GM20000 (cell line): ENCODE measurements at regions not wholly inside any gene's neighbourhood (a gene's known extent, or its start where the extent isn't known, plus 50 kb on each side); places are given as distances from the start of the nearest gene placed in this dataset.

Source experiments
- DNase-seq: peaks from one replicate; pipeline ENCODE4 v3.0.0; 2012; ENCODE audit warnings: low spot score
- TF ChIP-seq, protein P1 (sequence below): IDR thresholded peaks from 2 replicates; pipeline ENCODE4 v1.5.1; 2012; ENCODE audit warnings: mild to moderate bottlenecking, control low read depth; ENCODE audit errors: extremely low read depth, missing control alignments

DNA sequence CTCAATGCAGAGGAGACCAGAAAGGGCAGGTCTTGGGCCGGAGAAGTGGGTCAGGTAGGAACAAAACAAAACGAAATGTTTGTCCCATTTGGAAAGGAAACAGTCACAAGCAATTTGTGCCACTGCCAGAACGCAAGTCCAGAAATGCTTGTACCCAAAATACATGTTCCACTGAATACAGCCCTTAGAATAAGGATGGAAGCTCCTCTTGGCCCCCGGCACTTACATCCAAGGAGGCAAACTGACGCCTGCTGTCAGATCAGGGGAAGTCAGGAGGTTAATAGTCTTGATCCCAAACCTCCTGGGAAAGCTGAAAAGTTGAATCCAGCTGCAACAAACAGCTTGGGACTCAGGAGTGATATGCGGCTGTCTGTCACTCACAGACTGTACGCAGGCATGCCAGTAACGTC, 75.9 kb upstream of the GALNT2 start:
- no peak for DNase-seq
- TF ChIP-seq, protein P1, sequence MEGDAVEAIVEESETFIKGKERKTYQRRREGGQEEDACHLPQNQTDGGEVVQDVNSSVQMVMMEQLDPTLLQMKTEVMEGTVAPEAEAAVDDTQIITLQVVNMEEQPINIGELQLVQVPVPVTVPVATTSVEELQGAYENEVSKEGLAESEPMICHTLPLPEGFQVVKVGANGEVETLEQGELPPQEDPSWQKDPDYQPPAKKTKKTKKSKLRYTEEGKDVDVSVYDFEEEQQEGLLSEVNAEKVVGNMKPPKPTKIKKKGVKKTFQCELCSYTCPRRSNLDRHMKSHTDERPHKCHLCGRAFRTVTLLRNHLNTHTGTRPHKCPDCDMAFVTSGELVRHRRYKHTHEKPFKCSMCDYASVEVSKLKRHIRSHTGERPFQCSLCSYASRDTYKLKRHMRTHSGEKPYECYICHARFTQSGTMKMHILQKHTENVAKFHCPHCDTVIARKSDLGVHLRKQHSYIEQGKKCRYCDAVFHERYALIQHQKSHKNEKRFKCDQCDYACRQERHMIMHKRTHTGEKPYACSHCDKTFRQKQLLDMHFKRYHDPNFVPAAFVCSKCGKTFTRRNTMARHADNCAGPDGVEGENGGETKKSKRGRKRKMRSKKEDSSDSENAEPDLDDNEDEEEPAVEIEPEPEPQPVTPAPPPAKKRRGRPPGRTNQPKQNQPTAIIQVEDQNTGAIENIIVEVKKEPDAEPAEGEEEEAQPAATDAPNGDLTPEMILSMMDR, result no peak

DNA sequence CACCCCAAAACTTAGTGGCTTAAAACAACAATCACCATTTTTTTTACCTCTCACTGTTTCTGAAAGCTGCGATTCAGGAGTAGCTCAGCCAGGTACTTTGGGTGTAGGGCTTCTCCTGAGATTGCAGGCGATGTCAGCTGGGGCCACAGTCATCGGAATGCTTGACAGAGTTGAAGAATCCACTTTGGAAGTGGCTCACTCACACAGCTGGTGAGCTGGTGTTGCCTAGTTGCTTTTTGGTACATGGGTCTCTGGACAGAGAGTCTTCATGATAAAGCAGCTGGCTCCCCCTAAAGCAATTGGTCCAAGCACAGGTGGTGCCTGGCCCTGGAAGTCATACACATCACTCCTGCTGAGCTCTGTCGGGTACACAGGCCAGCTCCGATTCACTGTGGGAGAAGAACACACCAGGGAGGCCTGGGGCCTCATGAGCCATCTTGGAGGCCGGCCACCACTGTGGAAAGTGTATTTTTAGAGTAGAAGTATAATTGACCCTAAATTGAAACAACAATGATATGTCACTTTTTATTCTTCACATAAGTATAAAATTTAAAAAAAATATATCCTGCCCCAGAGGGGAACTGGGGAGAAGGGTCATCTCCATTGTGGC, 75.2 kb upstream of the GALNT2 start:
- TF ChIP-seq, protein P1, result no peak
- no peak for DNase-seq

- TF ChIP-seq, protein P1, result no peak
- DNase-seq, result no peak
Measured at GRCh38 chr1:229993060-229993459, 74.0 kb upstream of the GALNT2 start.

GRCh38 chr1:229993894-229994293, 73.1 kb upstream of the GALNT2 start:
- TF ChIP-seq, protein P1, result no peak
- DNase-seq, result no peak

GRCh38 chr1:229999004-229999670, 67.9 kb upstream of the GALNT2 start:
- TF ChIP-seq, protein P1, result no peak
- DNase-seq, result no peak

- no peak for DNase-seq
- TF ChIP-seq, protein P1, result no peak
Measured at GRCh38 chr1:230000493-230001184, 66.4 kb upstream of the GALNT2 start.

GRCh38 chr1:230002164-230002803, 64.8 kb upstream of the GALNT2 start:
- DNase-seq, result no peak
- TF ChIP-seq, protein P1, result no peak
